ENCODE measurements at regions not wholly inside any gene's neighbourhood (a gene's known extent, or its start where the extent isn't known, plus 50 kb on each side); places are given as distances from the start of the nearest gene placed in this dataset.

GRCh38 chr1:232689711-232690110 lies 59.8 kb upstream of the SIPA1L2 start:
- TF ChIP-seq POLR2AphosphoS5 (IDR thresholded peaks at IDR 0.05; ENCODE audit: low read depth, low read length) (no peak), SIN3A (IDR thresholded peaks at IDR 0.05; ENCODE audit: borderline replicate concordance, insufficient read depth, low read depth, low read length) (no peak)

All from Panc1 (cell line).